Type B pancreatic cell (in vitro differentiated cells): ENCODE measurements at regions not wholly inside any gene's neighbourhood (a gene's known extent, or its start where the extent isn't known, plus 50 kb on each side); places are given as distances from the start of the nearest gene placed in this dataset.
A peak's percentile ranks its signal among the peaks of the same experiment; 100 is the strongest.

Experiments
- DNase-seq: peaks from one replicate; pipeline ENCODE4 v3.0.0; 2021; ENCODE audit warnings: mixed read lengths; ENCODE audit not compliant: unreplicated experiment; ENCODE audit errors: extremely low spot score
- H3K27ac Mint-ChIP-seq: 2 replicates; pipeline ENCODE4 v1.8.0; 2021; ENCODE audit warnings: mild to moderate bottlenecking, mixed read lengths
- H3K27me3 Mint-ChIP-seq: 2 replicates; pipeline ENCODE4 v1.8.0; 2021; ENCODE audit warnings: mixed read lengths
- H3K36me3 Mint-ChIP-seq: 2 replicates; pipeline ENCODE4 v1.8.0; 2021; ENCODE audit warnings: mixed read lengths
- H3K4me1 Mint-ChIP-seq: one replicate; pipeline ENCODE4 v1.8.0; 2021; ENCODE audit warnings: mixed read lengths; ENCODE audit not compliant: unreplicated experiment
- H3K4me3 Mint-ChIP-seq: 2 replicates; pipeline ENCODE4 v1.8.0; 2021; ENCODE audit warnings: mild to moderate bottlenecking, mixed read lengths
- H3K9me3 Mint-ChIP-seq: 2 replicates; pipeline ENCODE4 v1.8.0; 2021; ENCODE audit warnings: mixed read lengths
- CTCF ChIP-seq: fragments of 200-600 bp; sonication (generic); conservative IDR thresholded peaks from 2 replicates; pipeline ENCODE4 v1.5.0; 2021; ENCODE audit warnings: antibody characterized with exemption, mild to moderate bottlenecking

- no peaks in the 10 kb centered on the region for H3K36me3 Mint-ChIP-seq
- H3K27me3 Mint-ChIP-seq = no peaks in the 10 kb centered on the region
- H3K4me1 Mint-ChIP-seq = no peaks in the 10 kb centered on the region
- H3K4me3 Mint-ChIP-seq = no peak overlapping the region
- H3K9me3 Mint-ChIP-seq = no peaks in the 10 kb centered on the region
- H3K27ac Mint-ChIP-seq = no peak overlapping the region
- peak; percentile 19 for TF ChIP-seq CTCF
- no peak for DNase-seq
Measured at GRCh38 chr2:180359522-180360282, 352.6 kb upstream of the CWC22 start.

GRCh38 chr2:180358458-180358857, 351.4 kb upstream of the CWC22 start:
- Mint-ChIP-seq H3K4me3 (no peak overlapping the region), H3K36me3 (no peaks in the 10 kb centered on the region), H3K9me3 (no peaks in the 10 kb centered on the region), H3K27ac (no peak overlapping the region), H3K4me1 (no peaks in the 10 kb centered on the region), H3K27me3 (no peaks in the 10 kb centered on the region)
- TF ChIP-seq CTCF = no peak
- no peak for DNase-seq

- no peaks in the 10 kb centered on the region for H3K4me1 Mint-ChIP-seq
- no peak overlapping the region for H3K4me3 Mint-ChIP-seq
- TF ChIP-seq CTCF = no peak
- H3K27ac Mint-ChIP-seq = no peak overlapping the region
- H3K36me3 Mint-ChIP-seq = no peaks in the 10 kb centered on the region
- DNase-seq = no peak
- H3K9me3 Mint-ChIP-seq = no peaks in the 10 kb centered on the region
- H3K27me3 Mint-ChIP-seq = no peaks in the 10 kb centered on the region
Measured at GRCh38 chr2:180356676-180357075, 349.6 kb upstream of the CWC22 start.

- no peaks in the 10 kb centered on the region for H3K27me3 Mint-ChIP-seq
- no peak overlapping the region for H3K27ac Mint-ChIP-seq
- DNase-seq = no peak
- H3K36me3 Mint-ChIP-seq = no peaks in the 10 kb centered on the region
- no peaks in the 10 kb centered on the region for H3K4me1 Mint-ChIP-seq
- no peak overlapping the region for H3K4me3 Mint-ChIP-seq
- peaks cover 4% of the 10 kb centered on the region for H3K9me3 Mint-ChIP-seq
- TF ChIP-seq CTCF = no peak
Measured at GRCh38 chr2:180352620-180353019, 345.5 kb upstream of the CWC22 start.

GRCh38 chr2:180349809-180350208, 342.7 kb upstream of the CWC22 start:
- no peak overlapping the region for H3K27ac Mint-ChIP-seq
- DNase-seq = no peak
- no peaks in the 10 kb centered on the region for H3K36me3 Mint-ChIP-seq
- H3K9me3 Mint-ChIP-seq = peaks cover 4% of the 10 kb centered on the region
- H3K4me3 Mint-ChIP-seq = no peak overlapping the region
- H3K27me3 Mint-ChIP-seq = no peaks in the 10 kb centered on the region
- H3K4me1 Mint-ChIP-seq = no peaks in the 10 kb centered on the region
- TF ChIP-seq CTCF = no peak
